PC-3 (cell line): ENCODE measurements at regions not wholly inside any gene's neighbourhood (a gene's known extent, or its start where the extent isn't known, plus 50 kb on each side); places are given as distances from the start of the nearest gene placed in this dataset.

Source experiments
- ATAC-seq: fragments of 200-7000 bp; cut with Tn5 transposase; 2 replicates; pipeline ENCODE4 v1.9.1; 2020; ENCODE audit warnings: mild to moderate bottlenecking, moderate library complexity
- BruUV-seq: library from RNA; stranded (reverse); fragments of 400-500 nt; replicated peaks from 2 replicates; lab custom pipeline; 2021; lab: Mats Ljungman, UMichigan
- CTCF ChIA-PET: fragments of 300-600 bp; sonication (Branson Sonifier 250); formaldehyde crosslinking; loops from one replicate; lab custom pipeline; 2022; ENCODE audit warnings: antibody characterized with exemption; lab: Charles Lee
- POLR2A ChIA-PET: fragments of 300-600 bp; sonication (Branson Sonifier 250); formaldehyde crosslinking; loops from one replicate; lab custom pipeline; 2022; ENCODE audit warnings: antibody characterized with exemption; ENCODE audit not compliant: unreplicated experiment; lab: Charles Lee
- DNase-seq: peaks from one replicate; pipeline ENCODE4 v3.0.0-alpha.2; 2015
- H2AFZ ChIP-seq: fragments of 300-600 bp; sonication (generic); 2 replicates; pipeline ENCODE4 v1.6.0; 2016; ENCODE audit warnings: antibody characterized with exemption, low read length
- H3F3A ChIP-seq: fragments of 300-600 bp; sonication (generic); one replicate; pipeline ENCODE4 v1.6.0; 2017; ENCODE audit warnings: antibody characterized with exemption, low read length, control low read depth, mild to moderate bottlenecking; ENCODE audit not compliant: unreplicated experiment
- H3K27ac ChIP-seq: fragments of 300-600 bp; sonication (generic); 2 replicates; pipeline ENCODE4 v1.5.1; 2016; ENCODE audit warnings: mild to moderate bottlenecking, low read length
- H3K27me3 ChIP-seq: fragments of 300-600 bp; sonication (generic); 2 replicates; pipeline ENCODE4 v1.6.1; 2016; ENCODE audit warnings: low read length, mixed read lengths
- H3K36me3 ChIP-seq: fragments of 300-600 bp; sonication (generic); 2 replicates; pipeline ENCODE4 v1.6.1; 2016; ENCODE audit warnings: low read depth, mixed run types, low read length, mixed read lengths
- H3K4me1 ChIP-seq: fragments of 300-600 bp; sonication (generic); 2 replicates; pipeline ENCODE4 v1.5.1; 2016; ENCODE audit warnings: low read length; ENCODE audit not compliant: insufficient read depth
- H3K4me2 ChIP-seq: fragments of 300-600 bp; sonication (generic); 2 replicates; pipeline ENCODE4 v1.6.0; 2016; ENCODE audit warnings: low read length
- H3K4me3 ChIP-seq: fragments of 300-600 bp; sonication (generic); 2 replicates; pipeline ENCODE4 v1.5.1; 2016; ENCODE audit warnings: mild to moderate bottlenecking, low read length, mixed read lengths
- H3K79me2 ChIP-seq: fragments of 300-600 bp; sonication (generic); 2 replicates; pipeline ENCODE4 v1.6.1; 2017; ENCODE audit warnings: low read length, mixed read lengths
- H3K9ac ChIP-seq: fragments of 300-600 bp; sonication (generic); 2 replicates; pipeline ENCODE4 v1.6.0; 2016; ENCODE audit warnings: mild to moderate bottlenecking, low read length
- H3K9me2 ChIP-seq: fragments of 300-600 bp; sonication (generic); replicated peaks from 2 replicates; pipeline ENCODE4 v1.6.1; 2016; ENCODE audit warnings: mixed run types, low read length, mixed read lengths
- H3K9me3 ChIP-seq: fragments of 300-600 bp; sonication (generic); 2 replicates; pipeline ENCODE4 v1.6.1; 2016; ENCODE audit warnings: low read length, mixed read lengths
- H4K20me1 ChIP-seq: fragments of 300-600 bp; sonication (generic); 2 replicates; pipeline ENCODE4 v1.6.1; 2016; ENCODE audit warnings: low read length, mixed read lengths
- EZH2 ChIP-seq: fragments of 300-600 bp; sonication (generic); IDR thresholded peaks from one replicate; pipeline ENCODE4 v1.6.1; 2017; ENCODE audit warnings: antibody characterized with exemption, mild to moderate bottlenecking, low read length; ENCODE audit not compliant: unreplicated experiment
- EZH2phosphoT487 ChIP-seq: fragments of 300-600 bp; sonication (generic); IDR thresholded peaks from 2 replicates; pipeline ENCODE4 v1.6.1; 2018; ENCODE audit warnings: mild to moderate bottlenecking, antibody characterized with exemption, low read length, borderline replicate concordance
- intact Hi-C: fragments of 100-400 bp; cut with micrococcal nuclease; formaldehyde crosslinking; loops from 2 replicates; pipeline ENCODE4 v1.9.0; 2023
- TF ChIP-seq, protein P1 (sequence below): fragments of 300-600 bp; sonication (generic); conservative IDR thresholded peaks from 2 replicates; pipeline ENCODE4 v1.5.1; 2017; ENCODE audit warnings: antibody characterized with exemption, low read depth, mild to moderate bottlenecking, low read length

DNA sequence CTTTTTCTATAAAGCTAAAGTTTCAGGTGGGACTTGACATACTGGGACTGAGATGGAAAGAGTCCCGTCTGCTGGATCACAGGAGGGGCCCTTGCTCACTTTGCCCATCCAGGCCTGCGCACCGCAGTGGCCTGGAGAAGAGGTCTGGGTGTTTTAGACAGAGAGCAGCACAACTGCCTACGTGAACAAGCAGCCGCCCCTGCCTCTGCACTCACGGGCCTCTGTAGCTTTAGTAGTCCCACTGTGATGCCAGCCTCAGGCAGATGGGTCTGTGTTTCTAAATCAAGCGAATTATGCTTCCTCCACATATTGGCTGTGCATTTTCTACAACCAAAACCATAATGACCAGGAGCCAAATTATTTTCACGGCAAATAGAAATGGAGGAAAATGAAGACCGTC, 184.8 kb upstream of the FOXQ1 start:
- intact Hi-C loops = no loop called here
- Histone ChIP-seq H3K4me1 (0 out of 2 replicates have a peak, but pooled peaks cover 7% of the 10 kb centered on the region), H3K27ac (no peak overlapping the region), H3K4me3 (no peak overlapping the region), H3K9me3 (no peaks in the 10 kb centered on the region), H3K79me2 (no peaks in the 10 kb centered on the region), H2AFZ (no peak overlapping the region), H3F3A (no peaks in the 10 kb centered on the region), H4K20me1 (no peaks in the 10 kb centered on the region), H3K36me3 (no peaks in the 10 kb centered on the region), H3K9ac (no peak overlapping the region), H3K4me2 (no peak overlapping the region), H3K27me3 (peaks cover 58% of the 10 kb centered on the region), H3K9me2 (no peaks in the 10 kb centered on the region)
- ATAC-seq (no peak), DNase-seq (no peak)
- ChIA-PET POLR2A (no interaction called here), CTCF (interaction anchor here (0.6 kb wide), 1 partner anchor 254 kb away, joined by 3 read pairs; no protein-coding TSS in a partner anchor)
- BruUV-seq = no TSS peak
- no peak for TF ChIP-seq EZH2
- TF ChIP-seq, protein P1, sequence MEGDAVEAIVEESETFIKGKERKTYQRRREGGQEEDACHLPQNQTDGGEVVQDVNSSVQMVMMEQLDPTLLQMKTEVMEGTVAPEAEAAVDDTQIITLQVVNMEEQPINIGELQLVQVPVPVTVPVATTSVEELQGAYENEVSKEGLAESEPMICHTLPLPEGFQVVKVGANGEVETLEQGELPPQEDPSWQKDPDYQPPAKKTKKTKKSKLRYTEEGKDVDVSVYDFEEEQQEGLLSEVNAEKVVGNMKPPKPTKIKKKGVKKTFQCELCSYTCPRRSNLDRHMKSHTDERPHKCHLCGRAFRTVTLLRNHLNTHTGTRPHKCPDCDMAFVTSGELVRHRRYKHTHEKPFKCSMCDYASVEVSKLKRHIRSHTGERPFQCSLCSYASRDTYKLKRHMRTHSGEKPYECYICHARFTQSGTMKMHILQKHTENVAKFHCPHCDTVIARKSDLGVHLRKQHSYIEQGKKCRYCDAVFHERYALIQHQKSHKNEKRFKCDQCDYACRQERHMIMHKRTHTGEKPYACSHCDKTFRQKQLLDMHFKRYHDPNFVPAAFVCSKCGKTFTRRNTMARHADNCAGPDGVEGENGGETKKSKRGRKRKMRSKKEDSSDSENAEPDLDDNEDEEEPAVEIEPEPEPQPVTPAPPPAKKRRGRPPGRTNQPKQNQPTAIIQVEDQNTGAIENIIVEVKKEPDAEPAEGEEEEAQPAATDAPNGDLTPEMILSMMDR = no peak
- TF ChIP-seq EZH2phosphoT487 = no peak

DNA sequence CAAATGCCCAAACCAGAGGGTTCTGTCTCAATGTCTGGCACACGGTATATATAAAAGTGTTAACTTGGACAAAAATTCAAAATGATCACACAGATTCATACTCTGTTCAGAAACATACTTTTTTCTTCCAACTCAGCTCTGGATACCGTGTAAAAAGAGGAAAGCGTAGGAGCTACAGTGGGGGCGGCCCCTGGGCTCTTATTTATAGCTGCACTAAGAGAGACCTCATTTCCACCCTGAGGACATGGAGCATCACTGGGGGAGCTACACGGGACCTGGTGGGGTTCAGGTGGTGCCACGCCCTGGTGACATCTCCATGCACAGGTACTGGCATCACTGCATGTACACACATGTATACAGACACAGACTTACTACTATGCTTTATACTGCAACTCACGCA, 185.9 kb upstream of the FOXQ1 start:
- no peaks in the 10 kb centered on the region for H3K9me2 ChIP-seq
- H3F3A ChIP-seq = no peaks in the 10 kb centered on the region
- H3K4me3 ChIP-seq = no peak overlapping the region
- intact Hi-C loops = no loop called here
- H3K79me2 ChIP-seq = no peaks in the 10 kb centered on the region
- peaks cover 68% of the 10 kb centered on the region for H3K27me3 ChIP-seq
- no peak overlapping the region for H2AFZ ChIP-seq
- DNase-seq (no peak), ATAC-seq (no peak)
- no peak for TF ChIP-seq EZH2phosphoT487
- TF ChIP-seq, protein P1 = no peak
- TF ChIP-seq EZH2 = no peak
- CTCF ChIA-PET = no interaction called here
- H3K36me3 ChIP-seq = no peaks in the 10 kb centered on the region
- BruUV-seq = no TSS peak
- no peaks in the 10 kb centered on the region for H3K4me1 ChIP-seq
- POLR2A ChIA-PET = no interaction called here
- no peaks in the 10 kb centered on the region for H3K9me3 ChIP-seq
- no peak overlapping the region for H3K9ac ChIP-seq
- no peak overlapping the region for H3K27ac ChIP-seq
- H4K20me1 ChIP-seq = no peaks in the 10 kb centered on the region
- no peak overlapping the region for H3K4me2 ChIP-seq

- H4K20me1 ChIP-seq = no peaks in the 10 kb centered on the region
- no peaks in the 10 kb centered on the region for H3K9me2 ChIP-seq
- no peaks in the 10 kb centered on the region for H3K4me1 ChIP-seq
- intact Hi-C loops = no loop called here
- BruUV-seq = no TSS peak
- CTCF ChIA-PET = no interaction called here
- POLR2A ChIA-PET = no interaction called here
- no peak overlapping the region for H3K4me2 ChIP-seq
- no peaks in the 10 kb centered on the region for H3F3A ChIP-seq
- H2AFZ ChIP-seq = no peak overlapping the region
- H3K9ac ChIP-seq = no peak overlapping the region
- H3K27me3 ChIP-seq = peaks cover 65% of the 10 kb centered on the region
- no peaks in the 10 kb centered on the region for H3K36me3 ChIP-seq
- H3K4me3 ChIP-seq = no peak overlapping the region
- TF ChIP-seq, protein P1 = no peak
- no peak for TF ChIP-seq EZH2
- no peak for TF ChIP-seq EZH2phosphoT487
- no peaks in the 10 kb centered on the region for H3K79me2 ChIP-seq
- no peak overlapping the region for H3K27ac ChIP-seq
- DNase-seq (no peak), ATAC-seq (no peak)
- H3K9me3 ChIP-seq = no peaks in the 10 kb centered on the region
Observed at GRCh38 chr6:1125297-1125696, 186.6 kb upstream of the FOXQ1 start.
